Neural cell (in vitro differentiated cells): ENCODE measurements at regions not wholly inside any gene's neighbourhood (a gene's known extent, or its start where the extent isn't known, plus 50 kb on each side); places are given as distances from the start of the nearest gene placed in this dataset.

Experiments used
- H2AFZ ChIP-seq: fragments of 200-600, 300-800 bp; sonication (generic), shearing (Covaris generic); 2 replicates; pipeline ENCODE4 v1.6.0; 2014; ENCODE audit warnings: low read depth, mild to moderate bottlenecking, antibody characterized with exemption, low read length, moderate library complexity
- H3F3A ChIP-seq: fragments of 200-600 bp; shearing (Covaris generic); 2 replicates; pipeline ENCODE4 v1.6.1; 2016; ENCODE audit warnings: mild to moderate bottlenecking, moderate library complexity, mixed read lengths, antibody characterized with exemption, low read length; ENCODE audit not compliant: insufficient read depth, poor library complexity, severe bottlenecking
- H3K27ac ChIP-seq: fragments of 200-600, 300-800 bp; sonication (generic), shearing (Covaris generic); 2 replicates; pipeline ENCODE4 v1.5.1; 2014; ENCODE audit warnings: mild to moderate bottlenecking, low read length, moderate library complexity
- H3K27me3 ChIP-seq: fragments of 300-800, 200-600 bp; sonication (generic), shearing (Covaris generic); 2 replicates; pipeline ENCODE4 v1.6.0; 2014; ENCODE audit warnings: mild to moderate bottlenecking, low read depth, low read length, moderate library complexity; ENCODE audit not compliant: insufficient read depth
- H3K36me3 ChIP-seq: fragments of 300-800, 200-600 bp; sonication (generic), shearing (Covaris generic); 2 replicates; pipeline ENCODE4 v1.5.1; 2014; ENCODE audit warnings: mild to moderate bottlenecking, antibody characterized with exemption, low read length, moderate library complexity; ENCODE audit not compliant: insufficient read depth
- H3K4me2 ChIP-seq: fragments of 300-800, 200-600 bp; sonication (generic), shearing (Covaris generic); 2 replicates; pipeline ENCODE4 v1.6.0; 2014; ENCODE audit warnings: mild to moderate bottlenecking, low read length
- H3K4me3 ChIP-seq: fragments of 300-800, 200-600 bp; sonication (generic), shearing (Covaris generic); 2 replicates; pipeline ENCODE4 v1.5.1; 2014; ENCODE audit warnings: mild to moderate bottlenecking, low read length, moderate library complexity
- H3K79me2 ChIP-seq: fragments of 200-600 bp; shearing (Covaris generic); replicated peaks from 2 replicates; pipeline ENCODE4 v1.6.0; 2014; ENCODE audit warnings: mild to moderate bottlenecking, low read length, moderate library complexity; ENCODE audit not compliant: insufficient read depth
- H3K9ac ChIP-seq: fragments of 300-800, 200-600 bp; sonication (generic), shearing (Covaris generic); 2 replicates; pipeline ENCODE4 v1.6.1; 2016; ENCODE audit warnings: mild to moderate bottlenecking, low read length, mixed read lengths
- H3K9me2 ChIP-seq: fragments of 200-600 bp; shearing (Covaris generic); 2 replicates; pipeline ENCODE4 v1.6.1; 2016; ENCODE audit warnings: mild to moderate bottlenecking, low read length, mixed read lengths; ENCODE audit not compliant: insufficient read depth
- H3K9me3 ChIP-seq: fragments of 200-600, 300-800 bp; sonication (generic), shearing (Covaris generic); 2 replicates; pipeline ENCODE4 v1.6.1; 2016; ENCODE audit warnings: mild to moderate bottlenecking, mixed run types, low read length, moderate library complexity, mixed read lengths
- H4K20me1 ChIP-seq: fragments of 200-600 bp; shearing (Covaris generic); 2 replicates; pipeline ENCODE4 v1.6.1; 2016; ENCODE audit warnings: mild to moderate bottlenecking, mixed run types; ENCODE audit not compliant: insufficient read depth
- EP300 ChIP-seq: fragments of 450-650 bp; conservative IDR thresholded peaks from 2 replicates; pipeline ENCODE4 v1.6.1; 2014; ENCODE audit warnings: antibody characterized with exemption, mild to moderate bottlenecking, moderate library complexity; ENCODE audit not compliant: poor library complexity, severe bottlenecking
- EZH2 ChIP-seq: fragments of 200-600, 300-800 bp; shearing (Covaris generic), sonication (generic); IDR thresholded peaks from 2 replicates; pipeline ENCODE4 v1.6.1; 2014; ENCODE audit warnings: antibody characterized with exemption, low read length, borderline replicate concordance, mild to moderate bottlenecking; ENCODE audit not compliant: insufficient read depth, poor library complexity, severe bottlenecking
- MXI1 ChIP-seq: fragments of 450-650 bp; conservative IDR thresholded peaks from 2 replicates; pipeline ENCODE4 v1.6.1; 2014; ENCODE audit warnings: antibody characterized with exemption, mild to moderate bottlenecking; ENCODE audit not compliant: poor library complexity, severe bottlenecking
- POLR2AphosphoS5 ChIP-seq: IDR thresholded peaks from 2 replicates; pipeline ENCODE4 v1.6.1; 2012
- RAD21 ChIP-seq: fragments of 450-650 bp; conservative IDR thresholded peaks from 2 replicates; pipeline ENCODE4 v1.6.1; 2014; ENCODE audit warnings: antibody characterized with exemption, mild to moderate bottlenecking, moderate library complexity
- SMC3 ChIP-seq: fragments of 450-650 bp; conservative IDR thresholded peaks from 2 replicates; pipeline ENCODE4 v1.6.1; 2014; ENCODE audit warnings: antibody characterized with exemption, mild to moderate bottlenecking, moderate library complexity; ENCODE audit not compliant: poor library complexity
- TAF1 ChIP-seq: IDR thresholded peaks from 2 replicates; pipeline ENCODE4 v1.6.1; 2012; ENCODE audit warnings: low read depth
- TF ChIP-seq, protein P1 (sequence below): IDR thresholded peaks from 2 replicates; pipeline ENCODE4 v1.6.1; 2012; ENCODE audit warnings: borderline replicate concordance
- TF ChIP-seq, protein P2 (sequence below): fragments of 450-650 bp; IDR thresholded peaks from 2 replicates; pipeline ENCODE4 v1.5.1; 2014; ENCODE audit warnings: antibody characterized with exemption, mild to moderate bottlenecking, moderate library complexity; ENCODE audit not compliant: poor library complexity, severe bottlenecking

DNA sequence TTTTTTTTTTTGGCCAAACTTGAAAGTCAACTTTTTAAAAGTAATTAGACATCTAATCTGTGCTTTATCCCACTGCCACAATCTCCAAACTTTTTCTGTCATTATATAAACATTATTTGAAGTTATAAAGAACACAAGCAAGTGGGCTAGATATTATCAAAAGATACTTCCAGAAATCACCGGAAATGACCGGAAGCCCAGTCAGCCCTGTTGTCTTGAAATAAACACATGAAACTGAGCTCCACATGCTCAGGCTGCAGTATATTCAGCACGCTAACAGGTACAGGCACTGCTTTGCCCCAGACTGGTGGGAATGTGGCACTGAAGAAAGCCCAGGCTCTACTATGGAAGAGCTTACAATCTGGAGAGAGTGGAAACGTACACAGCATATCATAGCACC, 158.9 kb upstream of the PLEKHG7 start:
- TF ChIP-seq SMC3 (no peak), MXI1 (no peak), EP300 (no peak), RAD21 (no peak), EZH2 (no peak), POLR2AphosphoS5 (no peak), TAF1 (no peak)
- TF ChIP-seq, protein P1, sequence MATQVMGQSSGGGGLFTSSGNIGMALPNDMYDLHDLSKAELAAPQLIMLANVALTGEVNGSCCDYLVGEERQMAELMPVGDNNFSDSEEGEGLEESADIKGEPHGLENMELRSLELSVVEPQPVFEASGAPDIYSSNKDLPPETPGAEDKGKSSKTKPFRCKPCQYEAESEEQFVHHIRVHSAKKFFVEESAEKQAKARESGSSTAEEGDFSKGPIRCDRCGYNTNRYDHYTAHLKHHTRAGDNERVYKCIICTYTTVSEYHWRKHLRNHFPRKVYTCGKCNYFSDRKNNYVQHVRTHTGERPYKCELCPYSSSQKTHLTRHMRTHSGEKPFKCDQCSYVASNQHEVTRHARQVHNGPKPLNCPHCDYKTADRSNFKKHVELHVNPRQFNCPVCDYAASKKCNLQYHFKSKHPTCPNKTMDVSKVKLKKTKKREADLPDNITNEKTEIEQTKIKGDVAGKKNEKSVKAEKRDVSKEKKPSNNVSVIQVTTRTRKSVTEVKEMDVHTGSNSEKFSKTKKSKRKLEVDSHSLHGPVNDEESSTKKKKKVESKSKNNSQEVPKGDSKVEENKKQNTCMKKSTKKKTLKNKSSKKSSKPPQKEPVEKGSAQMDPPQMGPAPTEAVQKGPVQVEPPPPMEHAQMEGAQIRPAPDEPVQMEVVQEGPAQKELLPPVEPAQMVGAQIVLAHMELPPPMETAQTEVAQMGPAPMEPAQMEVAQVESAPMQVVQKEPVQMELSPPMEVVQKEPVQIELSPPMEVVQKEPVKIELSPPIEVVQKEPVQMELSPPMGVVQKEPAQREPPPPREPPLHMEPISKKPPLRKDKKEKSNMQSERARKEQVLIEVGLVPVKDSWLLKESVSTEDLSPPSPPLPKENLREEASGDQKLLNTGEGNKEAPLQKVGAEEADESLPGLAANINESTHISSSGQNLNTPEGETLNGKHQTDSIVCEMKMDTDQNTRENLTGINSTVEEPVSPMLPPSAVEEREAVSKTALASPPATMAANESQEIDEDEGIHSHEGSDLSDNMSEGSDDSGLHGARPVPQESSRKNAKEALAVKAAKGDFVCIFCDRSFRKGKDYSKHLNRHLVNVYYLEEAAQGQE, result no peak
- TF ChIP-seq, protein P2, sequence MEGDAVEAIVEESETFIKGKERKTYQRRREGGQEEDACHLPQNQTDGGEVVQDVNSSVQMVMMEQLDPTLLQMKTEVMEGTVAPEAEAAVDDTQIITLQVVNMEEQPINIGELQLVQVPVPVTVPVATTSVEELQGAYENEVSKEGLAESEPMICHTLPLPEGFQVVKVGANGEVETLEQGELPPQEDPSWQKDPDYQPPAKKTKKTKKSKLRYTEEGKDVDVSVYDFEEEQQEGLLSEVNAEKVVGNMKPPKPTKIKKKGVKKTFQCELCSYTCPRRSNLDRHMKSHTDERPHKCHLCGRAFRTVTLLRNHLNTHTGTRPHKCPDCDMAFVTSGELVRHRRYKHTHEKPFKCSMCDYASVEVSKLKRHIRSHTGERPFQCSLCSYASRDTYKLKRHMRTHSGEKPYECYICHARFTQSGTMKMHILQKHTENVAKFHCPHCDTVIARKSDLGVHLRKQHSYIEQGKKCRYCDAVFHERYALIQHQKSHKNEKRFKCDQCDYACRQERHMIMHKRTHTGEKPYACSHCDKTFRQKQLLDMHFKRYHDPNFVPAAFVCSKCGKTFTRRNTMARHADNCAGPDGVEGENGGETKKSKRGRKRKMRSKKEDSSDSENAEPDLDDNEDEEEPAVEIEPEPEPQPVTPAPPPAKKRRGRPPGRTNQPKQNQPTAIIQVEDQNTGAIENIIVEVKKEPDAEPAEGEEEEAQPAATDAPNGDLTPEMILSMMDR, result no peak
- Histone ChIP-seq H3K27ac (no peak overlapping the region), H2AFZ (no peak overlapping the region)

DNA sequence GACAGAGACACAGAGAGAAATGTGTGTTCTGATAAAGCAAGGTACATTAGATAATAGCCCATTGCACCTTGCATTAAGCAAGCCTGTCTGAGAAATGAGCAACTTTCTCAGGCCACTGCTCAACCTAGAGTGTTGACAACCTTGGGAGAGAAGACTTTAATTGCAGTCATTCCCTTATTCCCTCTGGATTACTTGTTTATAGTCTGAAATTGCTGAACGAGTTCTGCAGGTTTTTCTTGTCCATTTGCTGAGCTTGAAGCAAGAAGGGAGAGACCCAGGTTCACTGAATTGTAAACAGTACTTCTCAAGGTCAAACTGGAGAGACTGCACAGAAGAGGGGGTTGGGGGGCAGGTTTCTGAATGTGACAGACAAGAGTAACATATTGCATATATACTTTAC, 159.4 kb upstream of the PLEKHG7 start:
- H3K9me2 ChIP-seq, result no peaks in the 10 kb centered on the region
- no peaks in the 10 kb centered on the region for H3F3A ChIP-seq
- H3K36me3 ChIP-seq, result no peaks in the 10 kb centered on the region
- H3K9ac ChIP-seq, result no peak overlapping the region
- H3K4me3 ChIP-seq, result no peak overlapping the region
- H3K27me3 ChIP-seq, result no peaks in the 10 kb centered on the region
- no peak overlapping the region for H3K4me2 ChIP-seq
- H2AFZ ChIP-seq, result no peak overlapping the region
- H3K79me2 ChIP-seq, result no peaks in the 10 kb centered on the region
- no peaks in the 10 kb centered on the region for H4K20me1 ChIP-seq
- no peaks in the 10 kb centered on the region for H3K9me3 ChIP-seq
- H3K27ac ChIP-seq, result no peak overlapping the region
- TF ChIP-seq, protein P1, result no peak
- TF ChIP-seq TAF1 (no peak), RAD21 (no peak), POLR2AphosphoS5 (no peak), MXI1 (no peak), EZH2 (no peak), EP300 (no peak), SMC3 (no peak)
- TF ChIP-seq, protein P2, result no peak

More for the DNA sequence above, 158.9 kb upstream of the PLEKHG7 start:
- Histone ChIP-seq H3F3A (no peaks in the 10 kb centered on the region), H3K36me3 (no peaks in the 10 kb centered on the region), H3K9ac (no peak overlapping the region), H3K4me3 (no peak overlapping the region), H3K9me3 (no peaks in the 10 kb centered on the region), H3K27me3 (no peaks in the 10 kb centered on the region), H3K79me2 (no peaks in the 10 kb centered on the region), H4K20me1 (no peaks in the 10 kb centered on the region), H3K4me2 (no peak overlapping the region), H3K9me2 (no peaks in the 10 kb centered on the region)
